ENCODE measurements at regions not wholly inside any gene's neighbourhood (a gene's known extent, or its start where the extent isn't known, plus 50 kb on each side); places are given as distances from the start of the nearest gene placed in this dataset.

DNA sequence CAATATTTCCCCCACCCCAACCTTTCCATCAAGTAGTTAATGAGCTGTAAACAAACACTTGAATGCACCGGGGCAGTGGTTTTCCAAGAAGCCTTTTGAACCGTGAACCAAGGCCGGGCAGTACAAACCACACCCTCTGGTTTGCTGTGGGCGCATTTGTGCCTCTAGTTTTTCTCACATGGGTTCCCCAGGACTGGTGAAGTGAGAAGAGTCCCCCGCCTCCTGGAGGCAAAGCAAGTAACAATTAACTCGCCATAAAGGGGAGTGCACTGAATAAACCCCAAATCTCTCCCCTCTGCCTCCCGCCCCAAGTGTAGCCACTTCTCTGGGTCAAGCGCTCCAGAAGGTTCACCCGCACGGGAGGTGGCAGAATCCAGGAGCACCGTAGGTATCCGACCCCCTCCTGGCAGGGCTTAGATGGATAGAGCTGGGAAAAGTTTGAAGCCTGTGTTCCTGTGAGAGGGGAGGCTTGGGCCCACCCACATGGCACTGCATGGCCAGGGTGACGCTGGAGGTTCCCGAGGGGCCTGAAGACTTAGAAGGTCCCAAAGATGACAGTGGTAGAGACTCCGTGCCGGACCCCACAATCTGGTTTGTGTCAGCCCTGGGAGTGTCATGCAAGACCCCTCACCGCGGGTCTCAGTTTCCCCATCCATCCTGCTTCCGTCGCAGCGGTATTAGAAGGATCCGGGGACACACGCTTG, 182.2 kb downstream of the SMAD2 start:
- TF ChIP-seq ZC3H4 (CRISPR knock-in tag; IDR thresholded peaks at IDR 0.05; ENCODE audit: borderline replicate concordance) (no peak), ZFP41 (CRISPR knock-in tag; IDR thresholded peaks at IDR 0.05; ENCODE audit: borderline replicate concordance) (no peak), ZNF263 (CRISPR knock-in tag; IDR thresholded peaks at IDR 0.05) (no peak), AFF4 (CRISPR knock-in tag; IDR thresholded peaks at IDR 0.05) (no peak), RNF2 (conservative IDR thresholded peaks at IDR 0.05; ENCODE audit: low read depth) (no peak)
- TF ChIP-seq, protein P1, sequence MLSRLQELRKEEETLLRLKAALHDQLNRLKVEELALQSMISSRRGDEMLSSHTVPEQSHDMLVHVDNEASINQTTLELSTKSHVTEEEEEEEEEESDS (CRISPR knock-in tag; IDR thresholded peaks at IDR 0.05; ENCODE audit: borderline replicate concordance), result no peak
